ENCODE measurements at regions not wholly inside any gene's neighbourhood (a gene's known extent, or its start where the extent isn't known, plus 50 kb on each side); places are given as distances from the start of the nearest gene placed in this dataset.

GRCh38 chr13:76680112-76680511 is 206.1 kb downstream of the KCTD12 start:
- no peak overlapping the region for H2BK5ac ChIP-seq (ENCODE audit: low read depth, low read length)
- no peak overlapping the region for H4K5ac ChIP-seq (ENCODE audit: insufficient read length, low read depth, low read length)
- no peaks in the 10 kb centered on the region for H3K27me3 ChIP-seq (replicated peaks in 1 of 4; ENCODE audit: control insufficient read depth in 3 of 4, extremely low read depth in 1 of 4, insufficient read depth in 3 of 4, low read length in 3 of 4)
- no peak overlapping the region for H3K23ac ChIP-seq (ENCODE audit: insufficient read length)
- no peak overlapping the region for H2BK120ac ChIP-seq (replicated peaks; ENCODE audit: low read depth, low read length)
- ChIA-PET POLR2A (ENCODE audit: partially characterized antibody) (no interaction called here), CTCF (ENCODE audit: partially characterized antibody) (interaction anchor here (1.1 kb wide), 1 partner anchor 203 kb away, joined by 3 read pairs; no protein-coding TSS in a partner anchor)
- H3K9me3 ChIP-seq (ENCODE audit: insufficient read depth in 2 of 2, low read depth in 1 of 2, low read length in 1 of 2), result no peaks in the 10 kb centered on the region
- H4K8ac ChIP-seq (ENCODE audit: extremely low read depth, insufficient read depth, low read length), result no peak overlapping the region
- H3K79me1 ChIP-seq (ENCODE audit: low read depth, low read length), result no peaks in the 10 kb centered on the region
- H2BK15ac ChIP-seq (ENCODE audit: low read length), result no peak overlapping the region
- H2BK20ac ChIP-seq (ENCODE audit: low read length), result no peak overlapping the region
- no peaks in the 10 kb centered on the region for H4K20me1 ChIP-seq (replicated peaks in 1 of 2; ENCODE audit: control insufficient read depth in 1 of 2, insufficient read depth in 2 of 2, low read length in 2 of 2)
- H3K56ac ChIP-seq (replicated peaks; ENCODE audit: insufficient read length, low read depth, low read length), result no peak overlapping the region
- no peak overlapping the region for H3K18ac ChIP-seq (ENCODE audit: extremely low read depth, low read length)
- no peaks in the 10 kb centered on the region; the same call in 1 of the 2 replicates for H3K23me2 ChIP-seq (ENCODE audit: low read depth, low read length)
- no peak overlapping the region for H3K27ac ChIP-seq (ENCODE audit: low read depth, low read length)
- FAIRE-seq (no peak), DNase-seq (ENCODE audit: low read depth in 1 of 2, low spot score in 2 of 2) (no peak)
- no peak overlapping the region for H2AK5ac ChIP-seq (ENCODE audit: low read depth, low read length)
- no peak overlapping the region for H4K91ac ChIP-seq (replicated peaks; ENCODE audit: insufficient read length, low read length)
- no peak overlapping the region for H3K9ac ChIP-seq (replicated peaks in 1 of 4; ENCODE audit: extremely low read depth in 1 of 4, low read depth in 3 of 4, low read length in 3 of 4)
- no peak overlapping the region for H3K4ac ChIP-seq (replicated peaks; ENCODE audit: insufficient read length, low read depth, low read length)
- H3K36me3 ChIP-seq (ENCODE audit: control insufficient read depth in 2 of 4, insufficient read depth in 4 of 4, low read length in 3 of 4), result no peaks in the 10 kb centered on the region
- WGBS, 2 experiments (ENCODE audit: extremely low coverage in 1 of 2, insufficient coverage in 1 of 2, insufficient read length in 1 of 2, insufficient replicate concordance in 2 of 2, low coverage in 1 of 2, low lambda C conversion rate in 2 of 2, missing lambda C conversion rate in 1 of 2), result 82% methylated on average over 2 of the region's 2 CpGs; no CpG with 5 or more reads in 1 of the 2 experiments
- no peak overlapping the region for H3K4me2 ChIP-seq (ENCODE audit: insufficient read depth in 1 of 2, low read depth in 2 of 2, low read length in 2 of 2)
- no peak overlapping the region for H2AFZ ChIP-seq (ENCODE audit: low read length)
- no peaks in the 10 kb centered on the region for H3K79me2 ChIP-seq (ENCODE audit: control insufficient read depth in 1 of 2, insufficient read depth in 2 of 2, low read length in 2 of 2)
- H3K14ac ChIP-seq (ENCODE audit: insufficient read length), result no peak overlapping the region
- H2BK12ac ChIP-seq (ENCODE audit: low read depth, low read length), result no peak overlapping the region
- peaks cover 0 to 4% (median 1%) of the 10 kb centered on the region in 4 experiments; a peak in 2 of 7 replicates for H3K4me1 ChIP-seq (replicated peaks in 1 of 4; ENCODE audit: control insufficient read depth in 3 of 4, insufficient read depth in 4 of 4, low read length in 3 of 4)
- no peak overlapping the region for H3K4me3 ChIP-seq (ENCODE audit: extremely low read depth in 1 of 4, insufficient read depth in 2 of 4, low read depth in 3 of 4, low read length in 4 of 4)
- TF ChIP-seq RBBP5 (IDR thresholded peaks at IDR 0.05; ENCODE audit: borderline replicate concordance, low read depth, low read length) (no peak), POLR2A (IDR thresholded peaks at IDR 0.05; ENCODE audit: control extremely low read depth in 1 of 2, low read depth in 2 of 2, low read length in 2 of 2) (no peak), RAD21 (IDR thresholded peaks at IDR 0.05 in 1 of 2, conservative IDR thresholded peaks at IDR 0.05 in 1 of 2; ENCODE audit: low read depth in 2 of 2, low read length in 2 of 2) (no peak), ATF2 (IDR thresholded peaks at IDR 0.05; ENCODE audit: low read length) (no peak), ZNF274 (IDR thresholded peaks at IDR 0.05; ENCODE audit: borderline replicate concordance, extremely low read depth, low read length) (no peak), KDM5A (IDR thresholded peaks at IDR 0.05; ENCODE audit: low read length) (no peak), GABPA (IDR thresholded peaks at IDR 0.05; ENCODE audit: borderline replicate concordance, insufficient read depth, low read length) (no peak), SIN3A (conservative IDR thresholded peaks at IDR 0.05 in 1 of 2, IDR thresholded peaks at IDR 0.05 in 1 of 2; ENCODE audit: low read depth in 1 of 2, low read length in 2 of 2) (no peak), CTBP2 (IDR thresholded peaks at IDR 0.05; ENCODE audit: borderline replicate concordance, insufficient read depth, insufficient read length, low read length) (no peak), EGR1 (IDR thresholded peaks at IDR 0.05; ENCODE audit: borderline replicate concordance, low read depth, low read length) (no peak), NRF1 (IDR thresholded peaks at IDR 0.05; ENCODE audit: low read depth, low read length) (no peak), SP4 (IDR thresholded peaks at IDR 0.05; ENCODE audit: low read length) (no peak), BRCA1 (IDR thresholded peaks at IDR 0.05; ENCODE audit: low read depth, low read length) (no peak)

Measured in H1 (cell line).